Neuronal stem cell (in vitro differentiated cells): ENCODE measurements at regions not wholly inside any gene's neighbourhood (a gene's known extent, or its start where the extent isn't known, plus 50 kb on each side); places are given as distances from the start of the nearest gene placed in this dataset.

ENCODE experiments used
- DNase-seq: peaks from one replicate; pipeline ENCODE4 v3.0.0-alpha.2; 2013; ENCODE audit warnings: low spot score
- H2AFZ ChIP-seq: one replicate; pipeline ENCODE4 v1.6.1; 2013; ENCODE audit warnings: mild to moderate bottlenecking, low read length, inconsistent platforms
- H2AK5ac ChIP-seq: 2 replicates; pipeline ENCODE4 v1.6.1; 2013; ENCODE audit warnings: low read depth, mild to moderate bottlenecking, inconsistent platforms, low read length, moderate library complexity, mixed read lengths
- H2BK120ac ChIP-seq: 2 replicates; pipeline ENCODE4 v1.6.1; 2013; ENCODE audit warnings: low read depth, mild to moderate bottlenecking, inconsistent platforms, low read length, moderate library complexity, mixed read lengths
- H2BK12ac ChIP-seq: one replicate; pipeline ENCODE4 v1.6.1; 2013; ENCODE audit warnings: low read length, inconsistent platforms
- H2BK15ac ChIP-seq: 2 replicates; pipeline ENCODE4 v1.6.1; 2013; ENCODE audit warnings: mild to moderate bottlenecking, low read length, inconsistent platforms, mixed read lengths
- H2BK5ac ChIP-seq: one replicate; pipeline ENCODE4 v1.6.1; 2013; ENCODE audit warnings: inconsistent platforms, mild to moderate bottlenecking, low read length, moderate library complexity
- H3K14ac ChIP-seq: one replicate; pipeline ENCODE4 v1.6.1; 2013; ENCODE audit warnings: low read length, inconsistent platforms
- H3K18ac ChIP-seq: 2 replicates; pipeline ENCODE4 v1.6.1; 2013; ENCODE audit warnings: low read length, inconsistent platforms
- H3K23ac ChIP-seq: 2 replicates; pipeline ENCODE4 v1.6.1; 2013; ENCODE audit warnings: low read depth, mild to moderate bottlenecking, mixed read lengths, low read length, inconsistent platforms; ENCODE audit not compliant: poor library complexity
- H3K27ac ChIP-seq: replicated peaks from 3 replicates; pipeline ENCODE4 v1.5.1; 2013; ENCODE audit warnings: low read length, inconsistent platforms
- H3K27me3 ChIP-seq, 3 experiments: 2 replicates each; pipeline ENCODE4 v1.6.1; 2013; ENCODE audit warnings: low read length in 3 of 3, mild to moderate bottlenecking in 2 of 3, inconsistent platforms in 1 of 3, low read depth in 1 of 3, mixed read lengths in 1 of 3, moderate library complexity in 1 of 3; ENCODE audit not compliant: control insufficient read depth in 3 of 3, insufficient read depth in 3 of 3
- H3K36me3 ChIP-seq, 2 donors: replicated peaks in 1 of 2; 2 replicates each; pipeline ENCODE4 v1.6.1; 2013; ENCODE audit warnings: low read length in 2 of 2; ENCODE audit not compliant: control insufficient read depth in 2 of 2, insufficient read depth in 2 of 2
- H3K4ac ChIP-seq: 2 replicates; pipeline ENCODE4 v1.6.1; 2013; ENCODE audit warnings: inconsistent platforms, mild to moderate bottlenecking, low read length, moderate library complexity
- H3K4me1 ChIP-seq, 2 donors: 1 replicate in 1 of 2; 2 replicates in 1 of 2; pipeline ENCODE4 v1.6.1; 2013; ENCODE audit warnings: low read length in 2 of 2, low read depth in 1 of 2; ENCODE audit not compliant: control insufficient read depth in 2 of 2, insufficient read depth in 1 of 2
- H3K4me2 ChIP-seq: one replicate; pipeline ENCODE4 v1.6.1; 2013; ENCODE audit warnings: mild to moderate bottlenecking, low read length, inconsistent platforms; ENCODE audit not compliant: insufficient read depth, poor library complexity, severe bottlenecking
- H3K4me3 ChIP-seq, 2 donors: 2 replicates each; pipeline ENCODE4 v1.5.1; 2013; ENCODE audit warnings: low read length in 2 of 2, mild to moderate bottlenecking in 2 of 2, inconsistent platforms in 1 of 2, moderate library complexity in 1 of 2
- H3K79me1 ChIP-seq: one replicate; pipeline ENCODE4 v1.6.1; 2013; ENCODE audit warnings: low read depth, mild to moderate bottlenecking, inconsistent platforms, low read length, moderate library complexity
- H3K9ac ChIP-seq: one replicate; pipeline ENCODE4 v1.6.1; 2013; ENCODE audit warnings: mild to moderate bottlenecking, low read depth, low read length, inconsistent platforms; ENCODE audit not compliant: poor library complexity
- H3K9me3 ChIP-seq, 2 donors: replicated peaks in 1 of 2; 2 replicates each; pipeline versions ENCODE3 to v1.6.1; 2013; ENCODE audit warnings: low read length in 2 of 2, mild to moderate bottlenecking in 2 of 2, inconsistent platforms in 1 of 2, low read depth in 1 of 2, mixed read lengths in 1 of 2, moderate library complexity in 1 of 2; ENCODE audit not compliant: control insufficient read depth in 2 of 2, insufficient read depth in 1 of 2
- H4K8ac ChIP-seq: one replicate; pipeline ENCODE4 v1.6.1; 2013; ENCODE audit warnings: low read depth, mild to moderate bottlenecking, inconsistent platforms, low read length, moderate library complexity
- H4K91ac ChIP-seq: one replicate; pipeline ENCODE4 v1.6.1; 2013; ENCODE audit warnings: low read length, low read depth, mild to moderate bottlenecking, inconsistent platforms; ENCODE audit not compliant: poor library complexity
- WGBS, 2 donors: extraction: QIAGEN DNeasy Blood & Tissue Kit; methylation state at CpG; one replicate each; pipeline ENCODE4 v1.1.7; 2013; ENCODE audit warnings: missing lambda C conversion rate in 2 of 2, mixed read lengths in 1 of 2; ENCODE audit not compliant: insufficient read length in 2 of 2, insufficient replicate concordance in 1 of 2; ENCODE audit errors: extremely low coverage in 2 of 2; 5-methylcytosine and 5-hydroxymethylcytosine counted together

- no peak overlapping the region for H3K4me3 ChIP-seq
- no peak overlapping the region for H3K9ac ChIP-seq
- no peak overlapping the region for H2BK15ac ChIP-seq
- no peaks in the 10 kb centered on the region for H3K4me1 ChIP-seq
- no peaks in the 10 kb centered on the region for H3K9me3 ChIP-seq
- H3K4ac ChIP-seq, result no peak overlapping the region
- no peaks in the 10 kb centered on the region for H3K79me1 ChIP-seq
- no peak overlapping the region for H2BK5ac ChIP-seq
- no peak overlapping the region for H2BK12ac ChIP-seq
- H3K14ac ChIP-seq, result no peak overlapping the region
- peaks cover 0 to 5% (median 0%) of the 10 kb centered on the region in 3 experiments for H3K27me3 ChIP-seq
- no peak overlapping the region for H4K8ac ChIP-seq
- H3K27ac ChIP-seq, result no peak overlapping the region
- H2BK120ac ChIP-seq, result no peak overlapping the region
- no peak overlapping the region for H3K18ac ChIP-seq
- no peak overlapping the region for H3K4me2 ChIP-seq
- DNase-seq, result no peak
- no CpG with 5 or more reads among the region's 6 CpGs for WGBS, 2 donors
- H2AFZ ChIP-seq, result no peak overlapping the region
- H3K23ac ChIP-seq, result no peak overlapping the region
- no peak overlapping the region for H2AK5ac ChIP-seq
- no peaks in the 10 kb centered on the region for H3K36me3 ChIP-seq
- no peak overlapping the region for H4K91ac ChIP-seq
Measured at GRCh38 chrX:39600222-39600621, 497.5 kb downstream of the BCOR start.

GRCh38 chrX:39601231-39602177 lies 496.3 kb downstream of the BCOR start:
- H3K14ac ChIP-seq, result no peak overlapping the region
- no peak overlapping the region for H3K23ac ChIP-seq
- peaks cover 0 to 1% of the 10 kb centered on the region in 2 donors for H3K9me3 ChIP-seq
- no peaks in the 10 kb centered on the region for H3K79me1 ChIP-seq
- DNase-seq, result no peak
- no peak overlapping the region for H2BK15ac ChIP-seq
- no peak overlapping the region for H3K9ac ChIP-seq
- WGBS, 2 donors, result no CpG with 5 or more reads among the region's 19 CpGs
- no peak overlapping the region for H3K4me3 ChIP-seq
- peaks cover 0 to 5% (median 0%) of the 10 kb centered on the region in 3 experiments for H3K27me3 ChIP-seq
- no peaks in the 10 kb centered on the region for H3K36me3 ChIP-seq
- H4K91ac ChIP-seq, result no peak overlapping the region
- no peak overlapping the region for H2BK120ac ChIP-seq
- no peak overlapping the region for H3K27ac ChIP-seq
- no peaks in the 10 kb centered on the region for H3K4me1 ChIP-seq
- no peak overlapping the region for H2BK12ac ChIP-seq
- no peak overlapping the region for H2AFZ ChIP-seq
- H4K8ac ChIP-seq, result no peak overlapping the region
- no peak overlapping the region for H2BK5ac ChIP-seq
- no peak overlapping the region for H3K4ac ChIP-seq
- H2AK5ac ChIP-seq, result no peak overlapping the region
- no peak overlapping the region for H3K18ac ChIP-seq
- H3K4me2 ChIP-seq, result no peak overlapping the region

- no peak overlapping the region for H3K9ac ChIP-seq
- H3K14ac ChIP-seq, result no peak overlapping the region
- WGBS, 2 donors, result no CpG with 5 or more reads among the region's 4 CpGs
- H3K9me3 ChIP-seq, result peaks cover 0 to 7% of the 10 kb centered on the region in 2 donors
- no peak overlapping the region for H3K4me2 ChIP-seq
- no peak overlapping the region for H3K27ac ChIP-seq
- no peak overlapping the region for H4K91ac ChIP-seq
- no peak overlapping the region for H2BK15ac ChIP-seq
- DNase-seq, result no peak
- no peak overlapping the region for H2BK5ac ChIP-seq
- no peak overlapping the region for H2AFZ ChIP-seq
- H2BK120ac ChIP-seq, result no peak overlapping the region
- H3K4me3 ChIP-seq, result no peak overlapping the region
- H3K18ac ChIP-seq, result no peak overlapping the region
- no peaks in the 10 kb centered on the region for H3K4me1 ChIP-seq
- no peak overlapping the region for H4K8ac ChIP-seq
- H3K79me1 ChIP-seq, result no peaks in the 10 kb centered on the region
- H2AK5ac ChIP-seq, result no peak overlapping the region
- no peak overlapping the region for H2BK12ac ChIP-seq
- no peaks in the 10 kb centered on the region for H3K36me3 ChIP-seq
- H3K4ac ChIP-seq, result no peak overlapping the region
- H3K27me3 ChIP-seq, result peaks cover 0 to 5% (median 0%) of the 10 kb centered on the region in 3 experiments
- H3K23ac ChIP-seq, result no peak overlapping the region
Measured at GRCh38 chrX:39602195-39602594, 495.6 kb downstream of the BCOR start.

- WGBS, 2 donors, result no CpG with 5 or more reads among the region's 4 CpGs
- Histone ChIP-seq H3K4me1 (no peaks in the 10 kb centered on the region), H3K27ac (no peak overlapping the region), H2BK120ac (no peak overlapping the region), H2BK15ac (no peak overlapping the region), H3K18ac (no peak overlapping the region), H2AFZ (no peak overlapping the region), H3K36me3 (no peaks in the 10 kb centered on the region), H2BK12ac (no peak overlapping the region), H2BK5ac (no peak overlapping the region), H4K8ac (no peak overlapping the region), H3K23ac (no peak overlapping the region), H3K9ac (no peak overlapping the region), H3K27me3 (peaks cover 0 to 5% (median 0%) of the 10 kb centered on the region in 3 experiments), H3K4me2 (no peak overlapping the region), H3K4me3 (no peak overlapping the region), H2AK5ac (no peak overlapping the region), H3K4ac (no peak overlapping the region), H3K14ac (no peak overlapping the region), H3K79me1 (no peaks in the 10 kb centered on the region), H4K91ac (no peak overlapping the region), H3K9me3 (peaks cover 0 to 7% of the 10 kb centered on the region in 2 donors)
- DNase-seq, result no peak
Measured at GRCh38 chrX:39603230-39603629, 494.5 kb downstream of the BCOR start.
